ENCODE measurements at regions not wholly inside any gene's neighbourhood (a gene's known extent, or its start where the extent isn't known, plus 50 kb on each side); places are given as distances from the start of the nearest gene placed in this dataset.

- TF ChIP-seq, protein P1, sequence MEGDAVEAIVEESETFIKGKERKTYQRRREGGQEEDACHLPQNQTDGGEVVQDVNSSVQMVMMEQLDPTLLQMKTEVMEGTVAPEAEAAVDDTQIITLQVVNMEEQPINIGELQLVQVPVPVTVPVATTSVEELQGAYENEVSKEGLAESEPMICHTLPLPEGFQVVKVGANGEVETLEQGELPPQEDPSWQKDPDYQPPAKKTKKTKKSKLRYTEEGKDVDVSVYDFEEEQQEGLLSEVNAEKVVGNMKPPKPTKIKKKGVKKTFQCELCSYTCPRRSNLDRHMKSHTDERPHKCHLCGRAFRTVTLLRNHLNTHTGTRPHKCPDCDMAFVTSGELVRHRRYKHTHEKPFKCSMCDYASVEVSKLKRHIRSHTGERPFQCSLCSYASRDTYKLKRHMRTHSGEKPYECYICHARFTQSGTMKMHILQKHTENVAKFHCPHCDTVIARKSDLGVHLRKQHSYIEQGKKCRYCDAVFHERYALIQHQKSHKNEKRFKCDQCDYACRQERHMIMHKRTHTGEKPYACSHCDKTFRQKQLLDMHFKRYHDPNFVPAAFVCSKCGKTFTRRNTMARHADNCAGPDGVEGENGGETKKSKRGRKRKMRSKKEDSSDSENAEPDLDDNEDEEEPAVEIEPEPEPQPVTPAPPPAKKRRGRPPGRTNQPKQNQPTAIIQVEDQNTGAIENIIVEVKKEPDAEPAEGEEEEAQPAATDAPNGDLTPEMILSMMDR (conservative IDR thresholded peaks at IDR 0.05; ENCODE audit: low read depth, low read length) = no peak
- TF ChIP-seq CHD1 (IDR thresholded peaks at IDR 0.05; ENCODE audit: low read depth, low read length) (no peak), POLR2A (IDR thresholded peaks at IDR 0.05; ENCODE audit: low read depth, low read length) (no peak), MXI1 (IDR thresholded peaks at IDR 0.05; ENCODE audit: borderline replicate concordance, low read depth, low read length) (no peak), RCOR1 (IDR thresholded peaks at IDR 0.05; ENCODE audit: insufficient replicate concordance, low read length) (no peak), RAD21 (IDR thresholded peaks at IDR 0.05; ENCODE audit: low read length) (no peak), SMC3 (IDR thresholded peaks at IDR 0.05; ENCODE audit: low read depth, low read length) (no peak), BHLHE40 (IDR thresholded peaks at IDR 0.05; ENCODE audit: low read depth, low read length) (no peak), MAZ (IDR thresholded peaks at IDR 0.05; ENCODE audit: borderline replicate concordance, low read depth, low read length) (no peak), CEBPB (IDR thresholded peaks at IDR 0.05; ENCODE audit: low read depth, low read length) (peak; percentile 72), MAFK (IDR thresholded peaks at IDR 0.05; ENCODE audit: low read depth, low read length) (peak; percentile 96), FOS (IDR thresholded peaks at IDR 0.05; ENCODE audit: low read depth, low read length) (no peak), USF2 (IDR thresholded peaks at IDR 0.05; ENCODE audit: low read depth, low read length) (no peak)
These were observed 93.5 kb upstream of the MAPRE2 start for GRCh38 chr18:34947711-34948125.
